ENCODE measurements at regions not wholly inside any gene's neighbourhood (a gene's known extent, or its start where the extent isn't known, plus 50 kb on each side); places are given as distances from the start of the nearest gene placed in this dataset.

DNA sequence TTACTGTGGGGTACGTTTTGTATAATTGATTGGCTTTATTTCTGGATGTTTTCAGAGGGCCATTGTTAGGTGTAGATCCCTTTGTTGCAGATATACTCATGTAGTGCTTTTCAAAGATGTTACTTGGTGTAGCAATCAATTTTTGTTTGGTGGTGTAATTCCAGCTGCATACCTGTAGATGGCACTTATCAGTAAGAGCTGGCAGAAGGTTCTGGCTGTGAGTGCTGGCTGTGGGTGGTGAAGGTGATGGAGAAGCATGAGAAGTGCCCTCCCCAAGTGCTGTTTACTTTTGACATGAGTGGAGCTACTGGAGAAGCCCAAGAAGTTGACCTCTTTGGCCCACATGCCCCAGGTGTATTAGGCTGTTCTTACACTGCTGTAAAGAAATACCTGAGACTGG, 1074.9 kb downstream of the FAM181B start:
- no peaks in the 10 kb centered on the region; the same call in 2 of the 3 replicates for H3K9me3 ChIP-seq (replicated peaks; ENCODE audit: control insufficient read depth, insufficient read depth, low read length)
- H3K4me3 ChIP-seq, result no peak overlapping the region
- H3K36me3 ChIP-seq (ENCODE audit: control insufficient read depth in 2 of 2, insufficient read depth in 2 of 2, low read length in 1 of 2), result no peaks in the 10 kb centered on the region
- ChIA-PET RAD21 (ENCODE audit: unreplicated experiment) (no interaction called here), SMC1A (ENCODE audit: uncharacterized antibody, unreplicated experiment) (interaction anchor here (1.0 kb wide), 1 partner anchor 10 kb away, joined by 3 read pairs; no protein-coding TSS in a partner anchor), CTCF (interaction anchor here (0.8 to 1.8 kb wide), 8 partner anchors 11 to 574 kb away, joined by 3 to 6 read pairs (median 3); no protein-coding TSS in a partner anchor), POLR2A (no interaction called here)
- FAIRE-seq (no peak), ATAC-seq (peak; percentile 74), DNase-seq (ENCODE audit: low read depth, low spot score) (no peak)
- 0% methylated on average over 1 of the region's 1 CpG for WGBS (ENCODE audit: insufficient coverage, insufficient replicate concordance, low lambda C conversion rate, missing lambda C conversion rate)
- no peak overlapping the region for H3K4me2 ChIP-seq (ENCODE audit: control insufficient read depth, insufficient read depth)
- BruUV-seq (replicated peaks), result no TSS peak
- no peak overlapping the region for H3K9ac ChIP-seq (ENCODE audit: control insufficient read depth, insufficient read depth, low read length)
- in situ Hi-C loops (cut with MboI), result no loop called here
- no peak overlapping the region for H3K27ac ChIP-seq (ENCODE audit: control insufficient read depth, insufficient read depth)
- H3K4me1 ChIP-seq (ENCODE audit: control insufficient read depth, insufficient read depth, low read length), result no peaks in the 10 kb centered on the region
- no peaks in the 10 kb centered on the region for H3K79me2 ChIP-seq (ENCODE audit: control insufficient read depth, insufficient read depth, low read length)
- H3K27me3 ChIP-seq (replicated peaks in 1 of 2; ENCODE audit: control insufficient read depth in 2 of 2, insufficient read depth in 2 of 2, low read length in 1 of 2), result no peaks in the 10 kb centered on the region
- intact Hi-C loops (cut with micrococcal nuclease; ENCODE audit: unreplicated experiment), result loop anchor here (5.0 kb wide), 1 partner anchor 569 kb away; no protein-coding TSS in a partner anchor
- TF ChIP-seq E2F4 (IDR thresholded peaks at IDR 0.05; ENCODE audit: low read depth, low read length), result no peak
- TF ChIP-seq BCLAF1 (IDR thresholded peaks at IDR 0.05), result no peak
- TF ChIP-seq RAD21 (IDR thresholded peaks at IDR 0.05; ENCODE audit: insufficient read depth, low read depth, low read length), result peak; percentile 61
- TF ChIP-seq SMC3 (IDR thresholded peaks at IDR 0.05; ENCODE audit: borderline replicate concordance, low read length), result peak; percentile 36; the same call in 1 of the 2 replicates
- peak; percentile 51 to 64 (median 59); a peak in 5 of 6 replicates for TF ChIP-seq CTCF (IDR thresholded peaks at IDR 0.05 in 2 of 3, conservative IDR thresholded peaks at IDR 0.05 in 1 of 3; ENCODE audit: control insufficient read depth in 2 of 3, extremely low read depth in 1 of 3, insufficient read depth in 1 of 3, low read depth in 3 of 3, low read length in 3 of 3)
- H2AFZ ChIP-seq (ENCODE audit: control insufficient read depth, low read depth, low read length), result no peak overlapping the region
- H4K20me1 ChIP-seq (ENCODE audit: control insufficient read depth, insufficient read depth), result no peaks in the 10 kb centered on the region
